OCI-LY3 (cell line): ENCODE measurements at regions not wholly inside any gene's neighbourhood (a gene's known extent, or its start where the extent isn't known, plus 50 kb on each side); places are given as distances from the start of the nearest gene placed in this dataset.

Experiments used
- H2AFZ ChIP-seq: fragments of 200-600, 300-600 bp; shearing (Covaris generic); 2 replicates; pipeline ENCODE4 v1.6.0; 2014; ENCODE audit warnings: antibody characterized with exemption, low read depth, low read length
- H3K27ac ChIP-seq: fragments of 200-600, 300-600 bp; sonication (generic); 2 replicates; pipeline ENCODE4 v1.5.1; 2014; ENCODE audit warnings: mild to moderate bottlenecking, low read length, moderate library complexity, mixed read lengths
- H3K27me3 ChIP-seq: fragments of 200-600, 300-600 bp; sonication (generic); 2 replicates; pipeline ENCODE4 v1.6.1; 2014; ENCODE audit warnings: low read depth, low read length, mixed read lengths
- H3K36me3 ChIP-seq: fragments of 200-600, 300-600 bp; sonication (generic); replicated peaks from 2 replicates; pipeline ENCODE3; 2014; ENCODE audit warnings: low read depth, low read length, mixed read lengths
- H3K4me1 ChIP-seq: fragments of 300-600, 200-600 bp; sonication (generic); 2 replicates; pipeline ENCODE4 v1.6.1; 2014; ENCODE audit warnings: low read length, mixed read lengths
- H3K4me2 ChIP-seq: fragments of 200-600, 300-600 bp; sonication (generic); 2 replicates; pipeline ENCODE4 v1.6.1; 2014; ENCODE audit warnings: low read length, mixed read lengths
- H3K4me3 ChIP-seq: fragments of 300-600, 200-600 bp; sonication (generic); 2 replicates; pipeline ENCODE4 v1.5.1; 2014; ENCODE audit warnings: antibody characterized with exemption, mild to moderate bottlenecking, low read length, moderate library complexity
- H3K79me2 ChIP-seq: fragments of 300-600, 200-600 bp; shearing (Covaris generic); 2 replicates; pipeline ENCODE4 v1.6.1; 2014; ENCODE audit warnings: mild to moderate bottlenecking, low read length, mixed read lengths
- H3K9ac ChIP-seq: fragments of 300-600, 200-600 bp; shearing (Covaris generic); 2 replicates; pipeline ENCODE4 v1.6.0; 2014; ENCODE audit warnings: mild to moderate bottlenecking, low read length, moderate library complexity
- H3K9me3 ChIP-seq: fragments of 200-600, 300-600 bp; shearing (Covaris generic); 2 replicates; pipeline ENCODE4 v1.6.1; 2014; ENCODE audit warnings: low read length, mixed read lengths; ENCODE audit not compliant: insufficient read depth
- H4K20me1 ChIP-seq: fragments of 200-600, 300-600 bp; sonication (generic); 2 replicates; pipeline ENCODE4 v1.6.1; 2016; ENCODE audit warnings: low read length, mixed read lengths; ENCODE audit not compliant: insufficient read depth
- EZH2phosphoT487 ChIP-seq: fragments of 200-600 bp; shearing (Covaris generic); IDR thresholded peaks from 2 replicates; pipeline ENCODE4 v1.6.1; 2018; ENCODE audit warnings: antibody characterized with exemption, mixed run types, low read depth
- TF ChIP-seq, protein P1 (sequence below): fragments of 200-600, 300-600 bp; sonication (generic); IDR thresholded peaks from 2 replicates; pipeline ENCODE4 v1.5.1; 2014; ENCODE audit warnings: antibody characterized with exemption, low read length, low read depth

DNA sequence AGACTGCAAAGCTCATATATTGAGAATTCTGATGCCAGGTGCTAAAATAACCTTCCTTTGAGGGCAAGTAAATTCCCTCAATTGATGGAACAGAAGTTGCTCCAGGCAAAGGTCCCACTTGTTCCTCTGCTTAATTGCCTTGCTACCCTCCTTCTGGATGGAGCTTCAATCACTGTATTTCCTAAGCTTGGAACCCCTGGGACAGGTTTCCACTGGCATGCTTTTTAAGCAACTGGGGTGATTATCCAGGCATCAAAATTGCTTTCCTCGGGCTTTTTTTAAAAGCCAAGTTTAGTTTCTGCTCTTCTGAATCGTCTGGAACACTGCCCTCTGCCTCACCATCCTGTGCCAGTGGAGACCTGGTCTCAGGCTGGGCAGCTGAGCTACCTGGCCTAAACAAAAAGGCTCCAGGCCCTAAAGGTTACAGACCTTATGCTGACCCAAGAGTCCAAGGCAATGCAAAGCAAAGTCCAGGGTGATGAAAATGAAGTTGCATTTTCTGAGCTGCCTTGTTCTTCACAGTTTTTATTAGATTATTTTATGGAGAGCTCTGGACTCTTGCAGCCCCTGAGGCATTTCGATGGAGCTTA, 167.9 kb upstream of the CD180 start:
- Histone ChIP-seq H2AFZ (no peak overlapping the region), H3K36me3 (no peaks in the 10 kb centered on the region), H3K27me3 (no peaks in the 10 kb centered on the region), H3K9ac (no peak overlapping the region), H3K27ac (no peak overlapping the region), H3K4me1 (no peaks in the 10 kb centered on the region), H4K20me1 (no peaks in the 10 kb centered on the region), H3K79me2 (no peaks in the 10 kb centered on the region), H3K9me3 (no peaks in the 10 kb centered on the region), H3K4me2 (no peak overlapping the region), H3K4me3 (no peak overlapping the region)
- TF ChIP-seq, protein P1, sequence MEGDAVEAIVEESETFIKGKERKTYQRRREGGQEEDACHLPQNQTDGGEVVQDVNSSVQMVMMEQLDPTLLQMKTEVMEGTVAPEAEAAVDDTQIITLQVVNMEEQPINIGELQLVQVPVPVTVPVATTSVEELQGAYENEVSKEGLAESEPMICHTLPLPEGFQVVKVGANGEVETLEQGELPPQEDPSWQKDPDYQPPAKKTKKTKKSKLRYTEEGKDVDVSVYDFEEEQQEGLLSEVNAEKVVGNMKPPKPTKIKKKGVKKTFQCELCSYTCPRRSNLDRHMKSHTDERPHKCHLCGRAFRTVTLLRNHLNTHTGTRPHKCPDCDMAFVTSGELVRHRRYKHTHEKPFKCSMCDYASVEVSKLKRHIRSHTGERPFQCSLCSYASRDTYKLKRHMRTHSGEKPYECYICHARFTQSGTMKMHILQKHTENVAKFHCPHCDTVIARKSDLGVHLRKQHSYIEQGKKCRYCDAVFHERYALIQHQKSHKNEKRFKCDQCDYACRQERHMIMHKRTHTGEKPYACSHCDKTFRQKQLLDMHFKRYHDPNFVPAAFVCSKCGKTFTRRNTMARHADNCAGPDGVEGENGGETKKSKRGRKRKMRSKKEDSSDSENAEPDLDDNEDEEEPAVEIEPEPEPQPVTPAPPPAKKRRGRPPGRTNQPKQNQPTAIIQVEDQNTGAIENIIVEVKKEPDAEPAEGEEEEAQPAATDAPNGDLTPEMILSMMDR, result no peak
- no peak for TF ChIP-seq EZH2phosphoT487

DNA sequence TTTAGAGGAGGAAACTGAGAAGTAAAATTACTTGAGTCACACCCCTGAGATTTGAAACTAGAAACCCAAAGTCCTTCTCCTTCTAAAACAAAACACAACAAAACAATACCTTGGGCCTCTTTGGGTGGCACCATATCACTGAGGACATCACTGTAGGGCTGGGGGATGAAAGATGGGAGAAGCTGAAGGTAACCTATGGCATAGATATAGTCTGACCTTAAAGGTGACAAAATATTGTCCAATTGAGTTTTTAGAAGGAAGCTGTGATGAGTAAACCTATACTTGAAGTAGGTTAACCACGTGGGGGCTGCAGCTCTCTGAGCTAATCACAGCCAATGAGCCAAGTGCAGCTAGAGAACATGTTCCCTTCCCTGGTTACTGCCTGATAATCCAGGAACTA, 167.4 kb upstream of the CD180 start:
- H3K4me3 ChIP-seq, result no peak overlapping the region
- H3K27ac ChIP-seq, result no peak overlapping the region
- H4K20me1 ChIP-seq, result no peaks in the 10 kb centered on the region
- no peaks in the 10 kb centered on the region for H3K79me2 ChIP-seq
- H3K9ac ChIP-seq, result no peak overlapping the region
- H3K4me2 ChIP-seq, result no peak overlapping the region
- no peaks in the 10 kb centered on the region for H3K27me3 ChIP-seq
- no peaks in the 10 kb centered on the region for H3K36me3 ChIP-seq
- TF ChIP-seq, protein P1, result no peak
- no peaks in the 10 kb centered on the region for H3K9me3 ChIP-seq
- no peak overlapping the region for H2AFZ ChIP-seq
- H3K4me1 ChIP-seq, result no peaks in the 10 kb centered on the region

DNA sequence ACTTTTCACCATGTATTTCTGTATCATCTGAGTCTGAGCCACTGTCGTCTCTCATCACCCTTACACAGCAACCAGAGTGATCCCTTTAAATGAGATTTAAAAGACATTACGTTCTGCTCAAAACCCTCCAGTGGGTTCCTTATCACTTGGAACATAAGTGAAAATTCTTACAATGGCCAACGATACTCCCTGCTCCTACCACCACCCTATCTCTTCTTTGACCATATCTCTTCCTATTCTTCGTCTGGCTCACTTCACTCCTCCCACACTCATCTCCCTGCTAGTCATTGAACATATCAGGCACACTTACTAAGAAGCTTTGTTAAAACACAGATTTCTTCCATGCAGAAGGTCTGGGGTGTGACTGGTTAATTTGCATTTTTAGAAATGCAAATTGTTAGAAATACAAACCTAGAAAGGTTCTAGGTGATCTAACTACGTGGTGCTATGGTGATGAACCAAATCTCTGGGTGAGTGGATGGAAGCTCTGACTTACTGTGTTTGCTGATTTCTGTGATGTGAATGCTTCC, 166.6 kb upstream of the CD180 start:
- no peaks in the 10 kb centered on the region for H3K36me3 ChIP-seq
- H3K27me3 ChIP-seq, result no peaks in the 10 kb centered on the region
- no peak overlapping the region for H3K27ac ChIP-seq
- TF ChIP-seq, protein P1, result no peak
- TF ChIP-seq EZH2phosphoT487, result no peak
- no peak overlapping the region for H3K9ac ChIP-seq
- no peak overlapping the region for H2AFZ ChIP-seq
- H3K9me3 ChIP-seq, result no peaks in the 10 kb centered on the region
- no peaks in the 10 kb centered on the region for H4K20me1 ChIP-seq
- no peaks in the 10 kb centered on the region for H3K79me2 ChIP-seq
- H3K4me2 ChIP-seq, result no peak overlapping the region
- H3K4me1 ChIP-seq, result no peaks in the 10 kb centered on the region
- H3K4me3 ChIP-seq, result no peak overlapping the region

DNA sequence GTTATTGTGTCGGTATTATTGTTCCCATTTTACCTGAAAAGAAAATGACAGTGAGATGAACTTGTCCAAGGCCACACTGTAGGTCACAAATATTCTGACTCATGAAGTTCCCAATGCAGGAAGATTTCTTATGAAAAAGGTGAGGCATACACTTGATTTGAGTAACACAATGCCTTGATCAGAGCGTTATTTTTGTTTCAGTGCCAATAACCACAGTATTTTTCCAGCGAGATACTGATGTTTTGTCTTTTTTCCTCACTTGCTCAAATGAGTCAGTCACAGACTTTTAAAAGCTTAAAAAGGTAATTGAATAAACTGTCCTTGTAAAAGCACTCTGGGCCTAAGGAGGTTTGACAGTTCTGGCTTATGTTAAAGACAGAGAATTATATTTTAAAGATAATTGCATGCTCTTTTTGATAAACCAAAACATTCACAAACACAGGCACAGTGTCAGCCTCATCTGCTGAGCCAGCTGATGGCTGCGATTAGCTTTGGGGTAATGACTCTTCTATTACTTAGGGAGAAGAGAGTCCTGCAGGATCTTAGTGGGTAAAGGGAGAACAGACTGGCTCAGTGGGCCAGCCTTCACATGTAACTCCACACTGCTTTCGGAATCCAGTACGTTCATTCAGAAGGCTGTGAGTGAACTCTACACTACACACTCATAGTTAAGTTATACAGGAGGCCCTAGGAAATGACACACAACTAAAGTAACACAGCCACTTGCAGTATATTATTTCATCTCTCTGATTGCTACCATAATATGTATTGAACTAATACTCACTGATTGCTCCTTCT, 165.5 kb upstream of the CD180 start:
- Histone ChIP-seq H3K9ac (no peak overlapping the region), H3K4me2 (no peak overlapping the region), H3K27ac (no peak overlapping the region), H4K20me1 (no peaks in the 10 kb centered on the region), H3K27me3 (no peaks in the 10 kb centered on the region), H3K36me3 (no peaks in the 10 kb centered on the region), H3K4me1 (no peaks in the 10 kb centered on the region), H2AFZ (no peak overlapping the region), H3K9me3 (no peaks in the 10 kb centered on the region), H3K79me2 (no peaks in the 10 kb centered on the region), H3K4me3 (no peak overlapping the region)
- no peak for TF ChIP-seq EZH2phosphoT487
- TF ChIP-seq, protein P1, result no peak
